ENCODE measurements at regions not wholly inside any gene's neighbourhood (a gene's known extent, or its start where the extent isn't known, plus 50 kb on each side); places are given as distances from the start of the nearest gene placed in this dataset.
"Not testable (repeated sequence)": the region's sequence is repeated elsewhere in the genome, so short reads cannot be mapped to it uniquely, and the experiment has no call there.

DNA sequence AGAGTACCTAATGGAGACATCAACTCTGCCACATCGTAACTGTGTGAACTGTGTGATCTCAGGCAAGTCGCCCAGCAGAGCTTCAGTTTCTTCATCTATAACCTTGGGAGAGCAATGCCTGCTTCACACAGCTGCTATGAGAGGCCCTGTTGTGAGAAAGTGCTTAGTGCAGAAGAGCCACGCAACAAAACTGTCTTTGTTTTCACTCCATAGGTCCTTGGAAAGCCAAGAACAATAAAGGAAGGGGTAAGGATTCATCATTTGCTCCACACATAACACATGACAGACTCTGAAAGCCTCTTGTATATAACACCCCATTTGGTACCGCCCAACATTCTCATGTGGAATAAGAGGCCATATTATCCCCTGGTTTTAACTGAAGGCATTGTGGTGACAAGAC is 231.9 kb upstream of the ISX start:
- H3K9me3 ChIP-seq = no peaks in the 10 kb centered on the region
- H3K27me3 ChIP-seq = no peaks in the 10 kb centered on the region
- H3K4me3 ChIP-seq = no peak overlapping the region
- no peak for DNase-seq
- H3K36me3 ChIP-seq = no peaks in the 10 kb centered on the region

DNA sequence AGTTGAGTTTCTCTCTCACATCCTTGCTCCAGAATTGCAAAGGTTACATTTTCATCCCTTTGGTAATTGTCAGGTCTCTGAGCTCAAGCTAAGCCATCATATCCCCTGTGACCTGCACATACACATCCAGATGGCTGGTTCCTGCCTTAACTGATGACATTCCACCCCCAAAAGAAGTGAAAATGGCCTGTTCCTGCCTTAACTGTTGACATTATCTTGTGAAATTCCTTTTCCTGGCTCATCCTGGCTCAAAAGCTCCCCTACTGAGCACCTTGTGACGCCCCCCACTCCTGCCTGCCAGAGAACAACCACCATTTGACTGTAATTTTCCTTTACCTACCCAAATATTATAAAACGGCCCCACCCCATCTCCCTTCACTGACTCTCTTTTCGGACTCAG is 231.4 kb upstream of the ISX start:
- H3K27me3 ChIP-seq, H3K9me3 ChIP-seq, DNase-seq, H3K36me3 ChIP-seq, H3K4me3 ChIP-seq: not testable (repeated sequence)

DNA sequence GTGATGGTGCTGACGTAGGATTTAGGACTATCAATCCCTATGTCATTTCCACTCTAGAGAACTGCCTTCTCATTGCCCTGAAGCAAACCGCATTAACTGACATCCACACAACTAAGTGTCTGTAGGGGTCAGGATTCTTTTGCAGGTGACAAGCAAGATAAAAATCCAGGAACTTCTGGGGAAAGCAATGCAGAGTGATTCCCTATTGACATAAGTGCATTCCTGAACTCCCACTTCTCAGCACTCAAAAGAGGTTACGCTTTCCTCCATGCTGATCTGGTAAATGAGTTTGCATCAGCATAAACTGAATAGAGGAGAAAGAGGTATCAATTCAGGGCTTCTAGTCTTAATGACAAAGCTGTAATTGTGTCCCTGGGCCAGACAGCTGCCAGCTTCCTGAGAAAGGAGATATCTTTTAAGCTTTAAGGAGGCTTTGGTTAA is 224.6 kb upstream of the ISX start:
- no peak for DNase-seq
- H3K27me3 ChIP-seq = no peaks in the 10 kb centered on the region
- no peaks in the 10 kb centered on the region for H3K36me3 ChIP-seq
- H3K4me3 ChIP-seq = no peak overlapping the region
- no peaks in the 10 kb centered on the region for H3K9me3 ChIP-seq

DNA sequence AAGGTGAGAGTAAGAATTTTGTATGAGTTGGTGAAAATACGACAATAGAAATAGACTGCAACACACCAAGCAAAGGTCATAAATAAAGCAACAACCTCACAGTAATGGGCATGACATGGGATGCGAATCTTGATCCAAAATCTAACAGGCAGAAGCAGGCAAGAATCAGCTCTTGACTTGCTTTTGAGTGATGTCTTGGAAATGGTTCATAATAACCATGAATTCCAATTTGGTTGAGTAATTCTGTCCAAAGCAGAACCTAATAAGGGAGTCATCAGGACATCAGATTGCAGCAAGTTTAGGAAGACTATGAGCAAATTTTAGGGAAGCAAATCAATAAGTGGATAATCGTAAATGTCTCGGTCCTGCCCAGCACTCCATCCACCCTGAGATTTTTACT is 224.0 kb upstream of the ISX start:
- no peaks in the 10 kb centered on the region for H3K36me3 ChIP-seq
- H3K27me3 ChIP-seq = no peaks in the 10 kb centered on the region
- no peak for DNase-seq
- H3K9me3 ChIP-seq = no peaks in the 10 kb centered on the region
- no peak overlapping the region for H3K4me3 ChIP-seq

DNA sequence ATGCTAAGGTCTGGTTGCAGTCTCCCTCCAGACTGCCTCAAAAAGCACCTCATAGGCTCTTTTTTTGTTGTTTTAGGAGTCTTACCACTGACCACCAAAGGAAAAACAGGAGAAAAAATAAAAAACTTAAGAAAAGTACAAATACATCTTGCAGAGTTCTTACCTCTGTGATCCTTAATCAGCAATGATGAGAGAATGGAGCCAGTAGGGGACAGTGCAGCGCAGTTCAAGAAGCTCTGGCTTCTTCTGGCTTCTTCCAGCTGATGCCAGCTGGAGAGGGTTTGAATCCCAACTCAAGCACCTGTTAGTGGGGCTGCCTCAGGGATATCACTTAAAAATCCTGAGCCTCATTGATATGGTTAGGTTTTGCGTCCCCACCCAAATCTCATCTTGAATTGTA is 223.3 kb upstream of the ISX start:
- Histone ChIP-seq H3K27me3 (no peaks in the 10 kb centered on the region), H3K4me3 (no peak overlapping the region), H3K36me3 (no peaks in the 10 kb centered on the region), H3K9me3 (no peaks in the 10 kb centered on the region)
- DNase-seq = no peak

DNA sequence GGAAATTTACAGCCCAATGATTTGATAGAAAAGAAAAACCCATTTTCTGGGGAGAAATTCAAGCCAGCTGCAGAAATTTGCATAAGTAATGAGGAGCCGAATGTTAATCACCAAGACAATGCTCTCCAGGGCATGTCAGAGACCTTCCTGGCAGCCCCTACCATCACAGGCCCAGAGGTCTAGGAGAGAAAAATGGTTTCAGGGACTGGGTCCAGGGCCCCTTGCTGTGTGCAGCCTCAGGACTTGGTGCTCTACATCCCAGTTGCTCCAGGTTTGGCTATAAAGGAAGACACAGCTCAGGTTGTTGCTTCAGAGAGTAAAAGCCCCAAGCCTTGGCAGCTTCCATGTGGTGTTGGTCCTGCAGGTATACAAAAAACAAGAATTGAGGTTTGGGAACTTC is 222.2 kb upstream of the ISX start:
- not testable (repeated sequence) for H3K4me3 ChIP-seq, DNase-seq, H3K27me3 ChIP-seq, H3K36me3 ChIP-seq, H3K9me3 ChIP-seq

DNA sequence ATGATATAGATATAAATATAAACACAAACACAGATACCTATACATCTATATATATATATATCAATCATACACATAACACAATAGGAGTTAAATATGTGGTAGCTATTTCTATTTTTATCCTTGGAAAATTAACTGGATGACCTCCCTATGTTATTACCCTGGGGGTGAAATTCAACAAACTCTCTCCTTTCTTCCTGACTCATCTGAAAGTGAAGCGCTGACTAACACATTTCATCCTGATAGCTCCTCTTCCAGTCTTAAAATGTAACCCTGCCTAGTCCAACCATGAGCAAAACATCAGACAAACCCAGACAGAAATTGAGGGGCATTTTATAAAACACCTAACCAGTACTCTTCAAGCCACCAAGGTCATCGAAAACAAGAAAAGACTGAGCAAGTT is 220.6 kb upstream of the ISX start:
- Histone ChIP-seq H3K9me3 (no peaks in the 10 kb centered on the region), H3K4me3 (no peak overlapping the region)
- DNase-seq = no peak

DNA sequence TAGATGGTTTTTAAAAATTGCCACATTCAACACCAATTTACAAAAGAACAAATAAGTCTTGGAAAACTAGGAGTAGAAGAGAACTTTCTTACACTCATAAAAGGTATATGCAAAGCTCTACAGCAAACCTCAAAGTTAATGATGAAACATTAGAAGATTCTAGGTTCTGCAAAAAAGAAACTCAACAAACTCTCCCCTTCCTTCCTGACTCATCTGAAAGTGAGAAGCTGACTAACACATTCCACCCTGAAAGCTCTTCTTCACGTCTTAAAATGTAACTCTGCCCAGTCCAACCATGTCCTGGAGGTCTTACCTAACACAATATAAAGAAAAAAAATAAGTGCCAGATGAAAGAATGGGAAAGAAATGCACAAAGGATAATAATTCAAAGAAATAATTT is 218.9 kb upstream of the ISX start:
- DNase-seq = no peak
- Histone ChIP-seq H3K4me3 (no peak overlapping the region), H3K36me3 (no peaks in the 10 kb centered on the region), H3K9me3 (no peaks in the 10 kb centered on the region), H3K27me3 (no peaks in the 10 kb centered on the region)

More for the DNA sequence above, 220.6 kb upstream of the ISX start:
- H3K36me3 ChIP-seq = no peaks in the 10 kb centered on the region
- H3K27me3 ChIP-seq = no peaks in the 10 kb centered on the region

DNA sequence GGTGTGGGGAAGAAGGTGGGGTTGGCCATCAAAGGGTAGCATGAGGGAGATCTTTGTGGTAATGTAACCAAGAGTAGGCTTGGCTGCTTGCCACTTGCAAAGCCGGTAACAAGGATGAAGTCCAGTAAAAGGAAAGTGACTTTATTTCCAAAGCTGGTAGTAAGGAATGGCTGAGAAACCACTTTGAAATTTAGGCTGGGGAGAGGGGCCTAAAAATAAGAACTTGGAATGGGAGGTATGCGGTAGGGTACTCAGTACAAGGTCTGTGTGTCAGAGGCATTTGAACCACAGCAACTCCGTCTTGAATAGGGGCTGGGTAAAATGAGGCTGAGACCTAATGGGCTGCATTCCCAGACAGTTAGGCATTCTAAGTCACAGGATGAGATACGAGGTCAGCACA is 216.0 kb upstream of the ISX start:
- Histone ChIP-seq H3K36me3 (no peaks in the 10 kb centered on the region), H3K4me3 (no peak overlapping the region), H3K9me3 (no peaks in the 10 kb centered on the region), H3K27me3 (no peaks in the 10 kb centered on the region)
- no peak for DNase-seq

DNA sequence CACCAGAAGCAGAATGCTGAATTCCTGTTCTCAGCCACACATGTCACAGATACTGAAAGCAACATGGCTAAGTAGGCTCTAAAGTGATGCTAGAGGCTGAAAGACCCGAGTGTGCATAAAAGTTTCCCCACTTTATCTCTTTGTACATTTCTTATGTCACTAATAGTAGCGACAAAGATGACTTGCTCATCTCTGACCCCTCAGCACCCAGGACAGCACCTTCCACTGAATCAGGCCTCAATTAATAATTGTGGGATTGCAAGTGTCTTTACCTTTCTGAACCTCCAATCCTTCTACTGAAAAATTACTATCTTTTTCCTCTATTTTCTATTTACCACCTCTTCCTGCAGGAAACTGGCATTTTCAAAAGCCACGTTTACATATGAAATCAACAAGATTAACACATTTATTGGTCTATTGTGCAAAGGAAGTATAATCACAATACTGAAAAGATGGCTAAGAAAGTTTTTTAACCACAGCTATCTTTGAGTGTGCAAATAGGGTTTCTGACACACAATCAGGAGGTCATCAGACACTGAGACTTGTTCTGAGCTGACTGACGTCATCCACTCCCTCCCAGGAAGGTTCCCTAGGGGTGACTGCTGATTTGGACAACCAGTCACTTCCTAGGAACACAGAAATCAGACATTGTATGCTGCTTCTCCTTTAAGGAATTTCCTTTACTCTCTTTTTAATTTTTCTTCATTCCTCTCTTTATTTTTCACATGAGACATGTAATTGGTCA is 213.9 kb upstream of the ISX start:
- H3K36me3 ChIP-seq = no peaks in the 10 kb centered on the region
- DNase-seq = no peak
- H3K4me3 ChIP-seq = no peak overlapping the region
- no peaks in the 10 kb centered on the region for H3K27me3 ChIP-seq
- no peaks in the 10 kb centered on the region for H3K9me3 ChIP-seq

DNA sequence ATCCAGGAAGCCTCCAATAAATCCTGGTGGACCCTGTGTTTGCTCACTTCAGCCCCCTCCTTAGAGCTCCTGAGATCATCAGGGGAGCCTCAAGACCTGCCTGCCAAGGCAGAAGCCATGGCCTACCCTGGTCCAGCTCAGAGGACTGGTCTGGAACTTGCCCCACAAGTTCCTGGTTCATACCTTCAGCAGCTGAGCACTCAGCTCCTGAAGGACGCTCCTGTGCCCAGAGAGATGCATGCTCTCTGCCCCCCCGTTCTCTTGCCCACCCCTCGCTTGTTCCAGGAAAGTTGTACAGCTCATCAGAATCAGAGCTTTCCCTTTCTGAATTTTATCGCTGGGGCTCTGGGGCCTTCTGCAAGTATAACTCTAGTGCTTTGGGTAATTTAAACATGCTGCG is 210.5 kb upstream of the ISX start:
- H3K27me3 ChIP-seq = no peaks in the 10 kb centered on the region
- H3K36me3 ChIP-seq = no peaks in the 10 kb centered on the region
- H3K4me3 ChIP-seq = no peak overlapping the region
- no peak for DNase-seq
- no peaks in the 10 kb centered on the region for H3K9me3 ChIP-seq

DNA sequence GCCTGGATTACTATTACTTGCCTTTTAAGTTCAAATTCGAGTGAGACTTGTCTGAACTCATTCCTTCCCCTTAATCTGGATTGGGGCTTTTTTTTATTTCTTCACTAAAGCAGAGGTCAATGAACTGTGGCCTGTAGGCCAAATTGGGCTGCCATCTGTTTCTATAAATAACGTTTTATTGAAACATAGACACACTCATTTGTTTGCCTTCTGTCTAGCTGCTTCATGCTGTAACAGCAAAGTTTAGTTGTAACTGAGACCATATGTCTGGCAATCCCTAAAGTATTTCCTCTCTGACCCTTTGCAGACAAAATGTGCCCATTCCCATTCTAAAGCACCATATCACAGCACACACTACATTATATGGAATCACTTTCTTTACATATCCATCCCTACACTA is 207.9 kb upstream of the ISX start:
- Histone ChIP-seq H3K27me3 (no peaks in the 10 kb centered on the region), H3K4me3 (no peak overlapping the region), H3K36me3 (no peaks in the 10 kb centered on the region), H3K9me3 (no peaks in the 10 kb centered on the region)
- no peak for DNase-seq

DNA sequence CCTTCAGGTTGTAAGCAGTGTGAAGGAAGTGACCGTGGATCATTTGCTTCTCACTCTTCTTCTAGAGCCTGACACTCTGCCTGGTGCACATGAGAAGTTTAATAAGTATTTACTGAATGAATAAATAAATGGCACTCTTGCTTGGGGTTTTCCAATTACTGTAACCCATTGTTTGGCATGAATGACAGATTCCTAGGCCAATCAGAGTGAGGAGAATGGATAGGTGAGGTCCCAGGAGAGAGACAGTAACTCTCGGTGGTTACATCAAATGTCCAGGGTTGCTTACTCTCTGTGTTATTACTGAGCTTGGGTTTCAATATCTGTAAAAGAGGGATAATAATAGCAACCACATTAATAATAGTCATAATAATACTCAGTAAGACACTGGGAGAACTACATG is 204.2 kb upstream of the ISX start:
- H3K36me3 ChIP-seq = no peaks in the 10 kb centered on the region
- H3K4me3 ChIP-seq = no peak overlapping the region
- no peaks in the 10 kb centered on the region for H3K27me3 ChIP-seq
- no peaks in the 10 kb centered on the region for H3K9me3 ChIP-seq
- DNase-seq = no peak

DNA sequence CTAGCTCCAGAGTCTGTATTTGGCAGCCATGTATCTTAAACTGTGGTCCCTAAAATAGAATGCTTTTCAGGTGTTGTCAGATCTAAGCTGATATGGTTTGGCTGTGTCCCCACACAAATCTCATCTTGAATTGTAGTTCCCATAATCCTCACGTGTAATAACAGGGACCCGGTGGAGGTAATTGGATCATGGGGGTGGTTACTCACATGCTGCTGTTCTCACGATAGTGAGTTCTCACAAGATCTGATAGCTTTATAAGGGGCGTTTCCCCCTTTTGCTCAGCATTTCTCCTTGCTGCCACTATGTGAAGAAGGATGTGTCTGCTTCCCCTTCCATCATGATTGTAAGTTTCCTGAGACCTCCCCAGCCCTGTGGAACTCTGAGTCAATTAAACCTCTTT is 199.9 kb upstream of the ISX start:
- no peaks in the 10 kb centered on the region for H3K36me3 ChIP-seq
- DNase-seq = no peak
- H3K9me3 ChIP-seq = no peaks in the 10 kb centered on the region
- H3K27me3 ChIP-seq = no peaks in the 10 kb centered on the region
- no peak overlapping the region for H3K4me3 ChIP-seq

DNA sequence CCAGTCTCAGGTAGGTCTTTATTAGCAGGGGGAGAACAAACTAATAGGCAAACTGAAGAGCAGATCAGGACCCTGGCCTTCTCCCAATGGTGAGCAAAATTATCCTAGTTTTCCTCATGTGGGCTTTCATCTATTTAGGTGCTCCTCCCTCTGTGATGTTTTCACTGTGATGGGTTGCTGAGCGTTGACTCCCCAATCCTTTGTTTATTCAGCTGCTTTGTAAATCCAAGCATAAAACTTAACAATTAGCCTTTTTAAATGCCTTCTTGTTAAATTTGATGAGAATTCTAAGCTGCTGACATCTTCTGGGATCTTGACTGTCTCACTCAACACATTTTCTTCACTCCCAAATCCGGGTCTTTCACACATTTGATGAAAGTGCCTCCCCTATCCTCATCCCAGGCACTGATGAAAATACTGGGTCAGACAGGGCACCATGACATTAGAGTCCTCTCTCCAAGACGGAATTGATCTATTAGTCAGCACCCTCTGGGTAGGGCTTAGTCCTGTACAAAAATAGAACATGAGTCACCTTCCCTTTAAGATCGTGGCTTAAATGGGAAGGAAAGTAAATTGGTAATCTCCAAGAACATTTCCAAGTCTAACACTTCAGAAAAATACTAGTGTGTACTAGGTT is 199.3 kb upstream of the ISX start:
- no peak overlapping the region for H3K4me3 ChIP-seq
- H3K9me3 ChIP-seq = no peaks in the 10 kb centered on the region
- H3K36me3 ChIP-seq = no peaks in the 10 kb centered on the region
- no peaks in the 10 kb centered on the region for H3K27me3 ChIP-seq
- no peak for DNase-seq

DNA sequence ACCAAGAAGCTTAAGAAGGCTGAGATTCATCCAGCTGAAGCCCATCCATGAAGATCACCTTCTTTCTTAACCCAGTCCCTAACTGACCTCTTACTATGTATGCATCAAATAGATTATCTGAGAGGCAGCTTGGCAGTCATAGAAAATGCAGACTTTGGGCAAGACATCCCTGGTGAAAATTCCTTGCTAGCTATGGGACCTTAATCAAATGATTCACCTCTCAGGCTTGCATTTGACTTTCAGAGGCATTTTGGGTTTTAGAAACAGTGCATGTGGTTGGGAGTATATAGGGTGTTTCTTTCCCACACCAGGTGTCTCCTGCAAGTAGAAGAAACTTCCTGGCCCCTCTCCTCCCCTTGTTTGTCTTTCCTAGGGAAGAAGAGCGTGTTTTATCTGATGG is 188.5 kb upstream of the ISX start:
- Histone ChIP-seq H3K27me3 (no peaks in the 10 kb centered on the region), H3K9me3 (no peaks in the 10 kb centered on the region)
- no peak for DNase-seq

DNA sequence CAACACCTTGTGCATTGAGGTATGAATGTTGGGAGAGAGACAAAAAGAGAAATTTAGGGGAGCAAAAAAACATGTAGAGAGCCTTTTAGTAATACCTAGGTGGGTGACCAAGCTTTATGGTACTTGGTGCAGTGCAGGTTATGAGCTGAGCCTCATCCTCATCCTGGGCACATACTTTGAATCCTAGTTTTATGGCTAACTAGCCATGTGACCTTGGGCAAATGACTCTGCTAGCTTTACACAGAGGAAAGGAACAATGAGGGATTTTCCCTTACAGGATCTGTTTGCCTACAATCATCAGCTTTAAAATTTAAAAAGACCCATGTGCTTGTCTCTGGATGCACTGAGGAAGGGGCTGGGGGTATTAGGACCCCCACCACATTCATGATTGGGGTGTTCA is 187.8 kb upstream of the ISX start:
- DNase-seq = no peak
- H3K4me3 ChIP-seq = no peak overlapping the region
- H3K36me3 ChIP-seq = no peaks in the 10 kb centered on the region
- H3K27me3 ChIP-seq = no peaks in the 10 kb centered on the region
- no peaks in the 10 kb centered on the region for H3K9me3 ChIP-seq

More for the DNA sequence above, 188.5 kb upstream of the ISX start:
- Histone ChIP-seq H3K36me3 (no peaks in the 10 kb centered on the region), H3K4me3 (no peak overlapping the region)

DNA sequence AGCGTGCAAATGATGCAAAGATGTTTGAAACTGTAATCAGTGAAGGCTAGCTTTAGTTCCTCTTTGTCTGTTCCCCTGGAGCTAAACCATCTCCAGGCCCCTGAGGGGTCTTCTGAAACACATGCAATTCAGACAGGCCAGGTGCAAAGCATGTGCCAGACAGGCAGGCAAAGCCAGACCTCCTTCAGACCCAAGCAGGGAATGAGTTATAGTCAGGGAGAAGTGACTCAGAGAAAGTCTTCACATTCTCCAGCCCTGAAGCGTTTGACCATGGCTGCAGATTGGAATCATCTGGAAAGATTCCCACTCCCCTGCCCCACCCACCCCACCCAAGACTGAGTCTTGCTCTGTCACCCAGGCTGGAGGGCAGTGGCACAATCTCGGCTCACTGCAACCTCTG is 187.0 kb upstream of the ISX start:
- Histone ChIP-seq H3K36me3 (no peaks in the 10 kb centered on the region), H3K27me3 (no peaks in the 10 kb centered on the region), H3K4me3 (no peak overlapping the region), H3K9me3 (no peaks in the 10 kb centered on the region)
- no peak for DNase-seq

Measured in MG63 (cell line).